A549 (cell line): ENCODE measurements at regions not wholly inside any gene's neighbourhood (a gene's known extent, or its start where the extent isn't known, plus 50 kb on each side); places are given as distances from the start of the nearest gene placed in this dataset.
"Not testable (repeated sequence)": the region's sequence is repeated elsewhere in the genome, so short reads cannot be mapped to it uniquely, and the experiment has no call there.

Source experiments
- JUNB ChIP-seq: fragments of >200 bp; sonication (Bioruptor Twin); formaldehyde crosslinking; IDR thresholded peaks from 2 replicates; pipeline ENCODE4 v1.6.1; 2016
- KDM1A ChIP-seq: fragments of 200-600 bp; sonication (generic); IDR thresholded peaks from 2 replicates; pipeline ENCODE4 v1.6.1; 2016; ENCODE audit warnings: low read depth, mild to moderate bottlenecking
- MYC ChIP-seq: IDR thresholded peaks from 2 replicates; pipeline ENCODE4 v1.6.1; 2012; ENCODE audit warnings: mild to moderate bottlenecking, inconsistent platforms, low read length, improper control_type of control experiment, borderline replicate concordance
- POLR2A ChIP-seq: IDR thresholded peaks from 2 replicates; pipeline ENCODE4 v1.6.1; 2012; ENCODE audit warnings: mild to moderate bottlenecking, low read length
- POLR2AphosphoS2 ChIP-seq: conservative IDR thresholded peaks from 2 replicates; pipeline ENCODE4 v1.6.1; 2012; ENCODE audit warnings: low read length, improper control_type of control experiment, inconsistent platforms
- ZFP36 ChIP-seq: fragments of 450-650 bp; IDR thresholded peaks from 2 replicates; pipeline ENCODE4 v1.6.1; 2014; ENCODE audit warnings: borderline replicate concordance; ENCODE audit not compliant: partially characterized antibody
- TF ChIP-seq, protein P1 (sequence below): fragments of 150-350 bp; IDR thresholded peaks from 2 replicates; pipeline ENCODE4 v1.6.1; 2014; ENCODE audit warnings: low read depth, mild to moderate bottlenecking, low read length
- TF ChIP-seq, protein P2 (sequence below): fragments of >200 bp; sonication (Bioruptor Twin); formaldehyde crosslinking; IDR thresholded peaks from 3 replicates; pipeline ENCODE4 v1.5.1; 2016
- TF ChIP-seq, protein P3 (sequence below): IDR thresholded peaks from 2 replicates; pipeline ENCODE4 v1.6.1; 2012; ENCODE audit warnings: low read depth, borderline replicate concordance

DNA sequence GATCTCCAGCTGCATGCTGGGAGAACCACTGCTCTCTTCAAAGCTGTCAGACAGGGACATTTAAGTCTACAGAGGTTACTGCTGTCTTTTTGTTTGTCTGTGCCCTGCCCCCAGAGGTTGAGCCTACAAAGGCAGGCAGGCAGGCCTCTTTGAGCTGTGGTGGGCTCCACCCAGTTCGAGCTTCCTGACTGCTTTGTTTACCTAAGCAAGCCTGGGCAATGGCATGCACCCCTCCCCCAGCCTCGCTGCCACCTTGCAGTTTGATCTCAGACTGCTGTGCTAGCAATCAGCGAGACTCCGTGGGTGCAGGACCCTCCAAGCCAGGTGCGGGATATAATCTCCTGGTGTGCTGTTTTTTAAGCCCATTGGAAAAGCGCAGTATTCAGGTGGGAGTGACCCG, 591.0 kb upstream of the IL12A start:
- not testable (repeated sequence) for TF ChIP-seq POLR2AphosphoS2, MYC, POLR2A, ZFP36, JUNB, KDM1A
- TF ChIP-seq, protein P1, sequence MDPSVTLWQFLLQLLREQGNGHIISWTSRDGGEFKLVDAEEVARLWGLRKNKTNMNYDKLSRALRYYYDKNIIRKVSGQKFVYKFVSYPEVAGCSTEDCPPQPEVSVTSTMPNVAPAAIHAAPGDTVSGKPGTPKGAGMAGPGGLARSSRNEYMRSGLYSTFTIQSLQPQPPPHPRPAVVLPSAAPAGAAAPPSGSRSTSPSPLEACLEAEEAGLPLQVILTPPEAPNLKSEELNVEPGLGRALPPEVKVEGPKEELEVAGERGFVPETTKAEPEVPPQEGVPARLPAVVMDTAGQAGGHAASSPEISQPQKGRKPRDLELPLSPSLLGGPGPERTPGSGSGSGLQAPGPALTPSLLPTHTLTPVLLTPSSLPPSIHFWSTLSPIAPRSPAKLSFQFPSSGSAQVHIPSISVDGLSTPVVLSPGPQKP = not testable (repeated sequence)
- TF ChIP-seq, protein P2, sequence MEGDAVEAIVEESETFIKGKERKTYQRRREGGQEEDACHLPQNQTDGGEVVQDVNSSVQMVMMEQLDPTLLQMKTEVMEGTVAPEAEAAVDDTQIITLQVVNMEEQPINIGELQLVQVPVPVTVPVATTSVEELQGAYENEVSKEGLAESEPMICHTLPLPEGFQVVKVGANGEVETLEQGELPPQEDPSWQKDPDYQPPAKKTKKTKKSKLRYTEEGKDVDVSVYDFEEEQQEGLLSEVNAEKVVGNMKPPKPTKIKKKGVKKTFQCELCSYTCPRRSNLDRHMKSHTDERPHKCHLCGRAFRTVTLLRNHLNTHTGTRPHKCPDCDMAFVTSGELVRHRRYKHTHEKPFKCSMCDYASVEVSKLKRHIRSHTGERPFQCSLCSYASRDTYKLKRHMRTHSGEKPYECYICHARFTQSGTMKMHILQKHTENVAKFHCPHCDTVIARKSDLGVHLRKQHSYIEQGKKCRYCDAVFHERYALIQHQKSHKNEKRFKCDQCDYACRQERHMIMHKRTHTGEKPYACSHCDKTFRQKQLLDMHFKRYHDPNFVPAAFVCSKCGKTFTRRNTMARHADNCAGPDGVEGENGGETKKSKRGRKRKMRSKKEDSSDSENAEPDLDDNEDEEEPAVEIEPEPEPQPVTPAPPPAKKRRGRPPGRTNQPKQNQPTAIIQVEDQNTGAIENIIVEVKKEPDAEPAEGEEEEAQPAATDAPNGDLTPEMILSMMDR = not testable (repeated sequence)
- TF ChIP-seq, protein P3, sequence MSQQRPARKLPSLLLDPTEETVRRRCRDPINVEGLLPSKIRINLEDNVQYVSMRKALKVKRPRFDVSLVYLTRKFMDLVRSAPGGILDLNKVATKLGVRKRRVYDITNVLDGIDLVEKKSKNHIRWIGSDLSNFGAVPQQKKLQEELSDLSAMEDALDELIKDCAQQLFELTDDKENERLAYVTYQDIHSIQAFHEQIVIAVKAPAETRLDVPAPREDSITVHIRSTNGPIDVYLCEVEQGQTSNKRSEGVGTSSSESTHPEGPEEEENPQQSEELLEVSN = not testable (repeated sequence)
